ENCODE measurements at regions not wholly inside any gene's neighbourhood (a gene's known extent, or its start where the extent isn't known, plus 50 kb on each side); places are given as distances from the start of the nearest gene placed in this dataset.

- DNase-seq: no peak
These were observed 667.0 kb downstream of the LIG4 start for GRCh38 chr13:107548338-107548737.

GRCh38 chr13:107545946-107546502 lies 669.3 kb downstream of the LIG4 start:
- no peak for DNase-seq

GRCh38 chr13:107534548-107534947 lies 680.8 kb downstream of the LIG4 start:
- DNase-seq: no peak

- no peak for DNase-seq
These were observed 683.5 kb downstream of the LIG4 start for GRCh38 chr13:107531816-107532215.

- no peak for DNase-seq
These were observed 684.2 kb downstream of the LIG4 start for GRCh38 chr13:107531180-107531579.

GRCh38 chr13:107529035-107529434 lies 686.3 kb downstream of the LIG4 start:
- no peak for DNase-seq

GRCh38 chr13:107518780-107519179 lies 696.6 kb downstream of the LIG4 start:
- DNase-seq: no peak

GRCh38 chr13:107518292-107518691 lies 697.0 kb downstream of the LIG4 start:
- DNase-seq: no peak

GRCh38 chr13:107516517-107516916 lies 698.8 kb downstream of the LIG4 start:
- DNase-seq: no peak

- no peak for DNase-seq
These were observed 702.8 kb downstream of the LIG4 start for GRCh38 chr13:107512551-107512950.

GRCh38 chr13:107497661-107498060 lies 717.7 kb downstream of the LIG4 start:
- no peak for DNase-seq

GRCh38 chr13:107493266-107493665 lies 722.1 kb downstream of the LIG4 start:
- no peak for DNase-seq

- no peak for DNase-seq
These were observed 732.6 kb downstream of the LIG4 start for GRCh38 chr13:107482688-107483087.

GRCh38 chr13:107480130-107480529 lies 735.2 kb downstream of the LIG4 start:
- no peak for DNase-seq

- DNase-seq: no peak
These were observed 737.5 kb downstream of the LIG4 start for GRCh38 chr13:107477772-107478379.

GRCh38 chr13:107475753-107476453 lies 739.4 kb downstream of the LIG4 start:
- DNase-seq: no peak

GRCh38 chr13:107473253-107473652 lies 742.1 kb downstream of the LIG4 start:
- no peak for DNase-seq

- no peak for DNase-seq
These were observed 748.8 kb downstream of the LIG4 start for GRCh38 chr13:107466326-107467099.

- no peak for DNase-seq
These were observed 752.8 kb downstream of the LIG4 start for GRCh38 chr13:107462501-107462900.

- no peak for DNase-seq
These were observed 753.6 kb downstream of the LIG4 start for GRCh38 chr13:107461751-107462150.

GRCh38 chr13:107459430-107459829 lies 755.9 kb downstream of the LIG4 start:
- no peak for DNase-seq

- no peak for DNase-seq
These were observed 757.1 kb downstream of the LIG4 start for GRCh38 chr13:107458269-107458668.

GRCh38 chr13:107457686-107458085 lies 757.6 kb downstream of the LIG4 start:
- no peak for DNase-seq

- DNase-seq: no peak
These were observed 758.9 kb downstream of the LIG4 start for GRCh38 chr13:107456431-107456830.
